Neural progenitor cell (in vitro differentiated cells): ENCODE measurements at regions not wholly inside any gene's neighbourhood (a gene's known extent, or its start where the extent isn't known, plus 50 kb on each side); places are given as distances from the start of the nearest gene placed in this dataset.

Source experiments
- DNase-seq: peaks from one replicate; pipeline ENCODE4 v3.0.0-alpha.2; 2016; ENCODE audit warnings: low spot score
- H2AFZ ChIP-seq: fragments of 200-600 bp; sonication (generic); replicated peaks from 2 replicates; pipeline ENCODE4 v1.6.1; 2016; ENCODE audit warnings: antibody characterized with exemption
- H3F3A ChIP-seq: fragments of 200-600 bp; sonication (generic); 2 replicates; pipeline ENCODE4 v1.6.1; 2016; ENCODE audit warnings: antibody characterized with exemption, low read depth
- H3K27ac ChIP-seq: fragments of 200-600 bp; sonication (generic); 2 replicates; pipeline ENCODE4 v1.5.1; 2016; ENCODE audit warnings: mild to moderate bottlenecking
- H3K27me3 ChIP-seq: fragments of 200-600 bp; sonication (generic); 2 replicates; pipeline ENCODE4 v1.6.1; 2016; ENCODE audit warnings: mild to moderate bottlenecking, moderate library complexity
- H3K36me3 ChIP-seq: fragments of 200-600 bp; sonication (generic); 2 replicates; pipeline ENCODE4 v1.5.1; 2016
- H3K4me1 ChIP-seq: fragments of 200-600 bp; sonication (generic); 2 replicates; pipeline ENCODE4 v1.6.1; 2016; ENCODE audit warnings: mixed run types
- H3K4me2 ChIP-seq: fragments of 200-600 bp; sonication (generic); 2 replicates; pipeline ENCODE4 v1.6.1; 2016
- H3K4me3 ChIP-seq: fragments of 200-600 bp; sonication (generic); 2 replicates; pipeline ENCODE4 v1.5.1; 2016
- H3K79me2 ChIP-seq: fragments of 200-600 bp; sonication (generic); 2 replicates; pipeline ENCODE4 v1.6.1; 2016; ENCODE audit warnings: low read depth
- H3K9ac ChIP-seq: fragments of 200-600 bp; sonication (generic); 2 replicates; pipeline ENCODE4 v1.6.1; 2016
- H3K9me3 ChIP-seq: fragments of 200-600 bp; sonication (generic); 2 replicates; pipeline ENCODE4 v1.5.1; 2016; ENCODE audit warnings: low read depth
- H4K20me1 ChIP-seq: fragments of 200-600 bp; sonication (generic); 2 replicates; pipeline ENCODE4 v1.6.1; 2016; ENCODE audit warnings: low read depth
- H3K27ac Mint-ChIP-seq: 3 replicates; pipeline ENCODE4 v1.8.0; 2021; ENCODE audit warnings: mixed read lengths
- H3K27me3 Mint-ChIP-seq: 2 replicates; pipeline ENCODE4 v1.8.0; 2022; ENCODE audit warnings: low read depth, mild to moderate bottlenecking, inconsistent platforms, moderate library complexity, mixed read lengths; ENCODE audit not compliant: insufficient read depth
- H3K36me3 Mint-ChIP-seq: 3 replicates; pipeline ENCODE4 v1.8.0; 2021; ENCODE audit warnings: mixed read lengths
- H3K4me1 Mint-ChIP-seq: 3 replicates; pipeline ENCODE4 v1.8.0; 2021; ENCODE audit warnings: mixed read lengths
- H3K4me3 Mint-ChIP-seq: 3 replicates; pipeline ENCODE4 v1.8.0; 2021; ENCODE audit warnings: mild to moderate bottlenecking, moderate library complexity, mixed read lengths
- H3K9me3 Mint-ChIP-seq: 3 replicates; pipeline ENCODE4 v1.8.0; 2020; ENCODE audit warnings: mixed read lengths
- CTCF ChIP-seq: fragments of 200-600 bp; sonication (generic); IDR thresholded peaks from 2 replicates; pipeline ENCODE4 v1.5.1; 2017; ENCODE audit warnings: antibody characterized with exemption, mild to moderate bottlenecking
- EZH2 ChIP-seq: fragments of 200-600 bp; sonication (generic); IDR thresholded peaks from 2 replicates; pipeline ENCODE4 v1.6.1; 2017; ENCODE audit warnings: antibody characterized with exemption, mild to moderate bottlenecking, moderate library complexity
- EZH2phosphoT487 ChIP-seq: fragments of 200-600 bp; sonication (generic); IDR thresholded peaks from 2 replicates; pipeline ENCODE4 v1.6.1; 2017; ENCODE audit warnings: antibody characterized with exemption

GRCh38 chr10:132124201-132124920 is 58.6 kb downstream of the JAKMIP3 start:
- H3K36me3 Mint-ChIP-seq = no peaks in the 10 kb centered on the region
- no peaks in the 10 kb centered on the region for H3F3A ChIP-seq
- H4K20me1 ChIP-seq = no peaks in the 10 kb centered on the region
- no peaks in the 10 kb centered on the region for H3K36me3 ChIP-seq
- no peak overlapping the region for H3K4me2 ChIP-seq
- H3K27me3 Mint-ChIP-seq = no peaks in the 10 kb centered on the region
- H3K9ac ChIP-seq = no peak overlapping the region
- no peak for TF ChIP-seq EZH2
- no peak for TF ChIP-seq CTCF
- TF ChIP-seq EZH2phosphoT487 = no peak
- no peak for DNase-seq
- H3K27ac ChIP-seq = no peak overlapping the region
- peaks cover 9% of the 10 kb centered on the region for H3K4me1 Mint-ChIP-seq
- peak overlapping the region; percentile 83 for H3K27ac Mint-ChIP-seq
- H3K4me1 ChIP-seq = peaks cover 4% of the 10 kb centered on the region
- H3K4me3 Mint-ChIP-seq = peak overlapping the region; percentile 35
- H3K9me3 ChIP-seq = no peaks in the 10 kb centered on the region
- no peak overlapping the region for H3K4me3 ChIP-seq
- H2AFZ ChIP-seq = no peak overlapping the region
- no peaks in the 10 kb centered on the region for H3K9me3 Mint-ChIP-seq
- H3K27me3 ChIP-seq = no peaks in the 10 kb centered on the region
- H3K79me2 ChIP-seq = no peaks in the 10 kb centered on the region

- Histone ChIP-seq H4K20me1 (no peaks in the 10 kb centered on the region), H3F3A (no peaks in the 10 kb centered on the region), H3K9ac (no peak overlapping the region), H3K79me2 (no peaks in the 10 kb centered on the region), H3K27me3 (no peaks in the 10 kb centered on the region), H3K27ac (no peak overlapping the region), H3K9me3 (no peaks in the 10 kb centered on the region), H3K36me3 (no peaks in the 10 kb centered on the region), H3K4me3 (no peak overlapping the region), H2AFZ (peak overlapping the region; percentile 68), H3K4me1 (no peaks in the 10 kb centered on the region), H3K4me2 (no peak overlapping the region)
- TF ChIP-seq EZH2phosphoT487 (no peak), EZH2 (no peak), CTCF (no peak)
- Mint-ChIP-seq H3K4me1 (peaks cover 12% of the 10 kb centered on the region), H3K36me3 (no peaks in the 10 kb centered on the region), H3K4me3 (no peak overlapping the region), H3K9me3 (no peaks in the 10 kb centered on the region), H3K27ac (no peak overlapping the region), H3K27me3 (no peaks in the 10 kb centered on the region)
- DNase-seq = peak; percentile 41
Observed at GRCh38 chr10:132129431-132129830, 57.3 kb upstream of the DPYSL4 start.

- Mint-ChIP-seq H3K9me3 (no peaks in the 10 kb centered on the region), H3K36me3 (no peaks in the 10 kb centered on the region), H3K4me3 (no peak overlapping the region), H3K4me1 (peaks cover 12% of the 10 kb centered on the region), H3K27me3 (no peaks in the 10 kb centered on the region), H3K27ac (peak overlapping the region; percentile 6)
- TF ChIP-seq EZH2 (no peak), CTCF (no peak), EZH2phosphoT487 (no peak)
- no peaks in the 10 kb centered on the region for H3K27me3 ChIP-seq
- no peaks in the 10 kb centered on the region for H4K20me1 ChIP-seq
- H3K27ac ChIP-seq = no peak overlapping the region
- H3K36me3 ChIP-seq = no peaks in the 10 kb centered on the region
- H3K9ac ChIP-seq = no peak overlapping the region
- no peaks in the 10 kb centered on the region for H3F3A ChIP-seq
- no peaks in the 10 kb centered on the region for H3K9me3 ChIP-seq
- no peak for DNase-seq
- no peak overlapping the region for H3K4me2 ChIP-seq
- H2AFZ ChIP-seq = no peak overlapping the region
- no peak overlapping the region for H3K4me3 ChIP-seq
- no peaks in the 10 kb centered on the region for H3K4me1 ChIP-seq
- H3K79me2 ChIP-seq = no peaks in the 10 kb centered on the region
Observed at GRCh38 chr10:132130286-132131265, 56.2 kb upstream of the DPYSL4 start.
